Adipocyte (in vitro differentiated cells): ENCODE measurements at regions not wholly inside any gene's neighbourhood (a gene's known extent, or its start where the extent isn't known, plus 50 kb on each side); places are given as distances from the start of the nearest gene placed in this dataset.
"Not testable (repeated sequence)": the region's sequence is repeated elsewhere in the genome, so short reads cannot be mapped to it uniquely, and the experiment has no call there.

ENCODE experiments used
- DNase-seq: peaks from one replicate; pipeline ENCODE4 v3.0.0-alpha.2; 2015; ENCODE audit warnings: low read depth
- H3K27me3 ChIP-seq: replicated peaks from 2 replicates; pipeline ENCODE4 v1.7.0; 2013; ENCODE audit warnings: mild to moderate bottlenecking, low read length, moderate library complexity; ENCODE audit not compliant: control insufficient read depth, insufficient read depth
- H3K36me3 ChIP-seq: 2 replicates; pipeline ENCODE4 v1.7.0; 2013; ENCODE audit warnings: low read length, mild to moderate bottlenecking, moderate library complexity; ENCODE audit not compliant: control insufficient read depth, insufficient read depth, severe bottlenecking
- H3K4me1 ChIP-seq: 2 replicates; pipeline ENCODE4 v1.7.0; 2013; ENCODE audit warnings: mild to moderate bottlenecking, low read length, moderate library complexity; ENCODE audit not compliant: control insufficient read depth, insufficient read depth
- H3K4me3 ChIP-seq: 2 replicates; pipeline ENCODE4 v1.7.0; 2013; ENCODE audit warnings: mild to moderate bottlenecking, low read length, moderate library complexity
- H3K9ac ChIP-seq: 2 replicates; pipeline ENCODE4 v1.7.0; 2013; ENCODE audit warnings: mild to moderate bottlenecking, low read length, moderate library complexity
- H3K9me3 ChIP-seq: 2 replicates; pipeline ENCODE4 v1.7.0; 2013; ENCODE audit warnings: mild to moderate bottlenecking, low read length, moderate library complexity; ENCODE audit not compliant: control insufficient read depth

DNA sequence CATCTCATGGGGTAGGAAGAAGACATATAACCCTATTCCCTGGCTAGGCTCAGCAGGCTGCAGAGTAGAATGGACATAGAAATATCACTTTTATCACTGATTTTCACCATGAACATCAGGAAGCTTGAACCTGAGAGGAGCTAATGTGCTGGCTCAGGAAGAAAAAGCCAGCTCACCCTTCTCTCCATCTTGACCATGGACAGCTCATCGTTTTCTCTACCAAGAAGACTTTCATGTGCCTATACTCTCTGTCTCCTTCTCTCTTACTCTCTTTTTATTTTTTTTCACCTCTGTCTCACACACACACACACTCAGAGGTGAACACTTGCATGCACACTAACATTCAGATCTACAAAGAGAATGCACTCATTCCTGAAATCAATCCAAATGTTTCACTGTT is 372.8 kb upstream of the CNTNAP5 start:
- no peak overlapping the region for H3K4me3 ChIP-seq
- H3K27me3 ChIP-seq, result no peaks in the 10 kb centered on the region
- DNase-seq, result no peak
- H3K9ac ChIP-seq, result no peak overlapping the region
- no peaks in the 10 kb centered on the region for H3K36me3 ChIP-seq
- H3K4me1 ChIP-seq, result no peaks in the 10 kb centered on the region
- no peaks in the 10 kb centered on the region for H3K9me3 ChIP-seq

DNA sequence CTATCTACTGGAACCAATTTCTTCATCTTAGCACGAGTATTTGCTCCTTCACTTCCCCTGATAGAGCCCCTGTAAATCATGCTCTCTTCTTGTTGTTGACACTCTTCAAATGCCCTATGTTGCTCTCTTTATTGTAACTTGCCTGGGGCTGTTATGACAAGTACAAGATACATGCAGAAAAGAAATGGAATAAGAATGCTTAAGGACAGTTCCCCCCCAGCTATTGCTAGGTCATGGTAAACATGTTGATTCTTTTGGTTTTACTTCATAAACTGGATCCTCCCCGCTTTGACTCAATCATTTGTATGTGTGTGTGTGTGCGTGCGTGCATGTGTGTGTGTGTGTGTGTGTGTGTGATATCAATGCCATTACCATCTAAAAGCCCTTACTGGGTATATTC is 368.5 kb upstream of the CNTNAP5 start:
- Histone ChIP-seq H3K4me3 (no peak overlapping the region), H3K4me1 (no peaks in the 10 kb centered on the region), H3K9ac (no peak overlapping the region), H3K36me3 (no peaks in the 10 kb centered on the region), H3K27me3 (no peaks in the 10 kb centered on the region), H3K9me3 (peaks cover 6% of the 10 kb centered on the region)
- no peak for DNase-seq

DNA sequence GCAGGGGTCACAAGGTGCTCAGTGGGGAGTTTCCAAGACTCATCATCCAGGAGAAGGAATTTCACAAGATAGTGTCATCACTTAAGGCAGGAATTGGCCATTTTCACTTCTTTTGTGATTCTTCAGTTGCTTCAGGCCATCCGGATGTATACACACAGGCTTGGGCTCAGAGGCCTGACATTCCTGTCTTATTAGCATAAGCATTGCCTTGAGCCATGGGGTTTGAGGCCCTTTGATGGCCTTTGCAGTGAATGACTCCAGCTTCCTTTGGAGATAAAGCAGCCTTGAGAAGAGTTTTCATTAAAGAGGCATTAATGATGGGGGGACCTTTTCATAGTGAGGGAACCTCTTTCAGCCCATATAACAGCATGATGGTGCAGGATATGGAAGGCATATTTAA is 366.0 kb upstream of the CNTNAP5 start:
- H3K9me3 ChIP-seq, result peaks cover 6% of the 10 kb centered on the region
- H3K9ac ChIP-seq, result no peak overlapping the region
- no peak overlapping the region for H3K4me3 ChIP-seq
- no peaks in the 10 kb centered on the region for H3K27me3 ChIP-seq
- H3K36me3 ChIP-seq, result no peaks in the 10 kb centered on the region
- no peak for DNase-seq
- H3K4me1 ChIP-seq, result no peaks in the 10 kb centered on the region

DNA sequence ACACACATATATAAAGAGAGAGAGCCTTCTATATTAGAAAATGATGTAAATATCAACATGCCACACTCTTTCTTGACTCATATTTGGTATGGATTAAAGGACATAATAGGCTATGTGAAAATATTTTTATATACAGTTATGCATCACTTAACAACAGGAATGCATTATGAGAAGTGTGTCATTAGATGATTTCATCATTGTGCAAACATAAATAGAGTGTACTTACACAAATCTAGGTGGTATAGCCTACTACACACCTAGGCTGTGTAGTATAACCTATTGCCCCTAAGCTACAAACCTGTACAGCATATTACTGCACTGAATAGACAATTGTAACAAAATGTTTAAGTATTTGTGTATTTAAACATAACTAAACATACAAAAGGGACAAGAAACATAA is 354.8 kb upstream of the CNTNAP5 start:
- Histone ChIP-seq H3K4me3 (no peak overlapping the region), H3K27me3 (no peaks in the 10 kb centered on the region), H3K4me1 (no peaks in the 10 kb centered on the region), H3K36me3 (no peaks in the 10 kb centered on the region), H3K9ac (no peak overlapping the region), H3K9me3 (peaks cover 3% of the 10 kb centered on the region)
- no peak for DNase-seq

DNA sequence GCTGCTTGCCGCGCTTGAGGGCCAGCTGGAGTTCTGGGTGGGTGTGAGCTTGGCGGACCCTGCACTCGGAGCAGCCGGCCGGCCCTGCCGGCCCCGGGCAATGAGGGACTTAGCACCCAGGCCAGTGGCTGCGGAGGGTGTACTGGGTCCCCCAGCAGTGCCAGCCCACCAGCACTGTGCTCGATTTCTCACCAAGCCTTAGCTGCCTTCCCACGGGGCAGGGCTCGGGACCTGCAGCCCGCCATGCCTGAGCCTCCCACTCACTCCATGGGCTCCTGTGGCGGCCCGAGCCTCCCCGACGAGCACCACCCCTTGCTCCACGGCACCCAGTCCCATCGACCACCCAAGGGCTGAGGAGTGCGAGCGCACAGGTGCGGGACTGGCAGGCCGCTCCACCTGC is 341.3 kb upstream of the CNTNAP5 start:
- not testable (repeated sequence) for H3K9ac ChIP-seq, DNase-seq

DNA sequence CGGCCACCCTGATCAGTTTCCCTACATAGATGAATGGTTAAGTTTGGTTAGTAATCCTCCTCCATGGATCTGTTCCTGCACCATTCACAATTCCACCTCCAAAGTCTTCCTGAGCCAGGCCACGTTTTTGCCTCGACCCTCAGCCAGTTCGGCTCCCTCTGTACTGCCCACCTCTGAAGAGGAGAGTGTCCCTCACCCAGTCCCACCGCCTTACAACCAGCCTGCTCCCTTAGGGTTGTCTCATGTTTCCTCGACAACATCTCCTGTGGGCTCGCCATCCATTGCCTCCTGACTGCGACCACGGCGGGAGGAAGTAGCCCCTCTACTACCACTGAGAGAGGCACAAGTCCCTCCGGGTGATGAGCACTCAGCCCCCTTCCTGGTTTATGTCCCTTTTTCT is 338.0 kb upstream of the CNTNAP5 start:
- no peak overlapping the region for H3K4me3 ChIP-seq
- no peaks in the 10 kb centered on the region for H3K4me1 ChIP-seq
- DNase-seq, result no peak
- H3K9ac ChIP-seq, result no peak overlapping the region
- H3K9me3 ChIP-seq, result no peaks in the 10 kb centered on the region
- no peaks in the 10 kb centered on the region for H3K36me3 ChIP-seq
- H3K27me3 ChIP-seq, result no peaks in the 10 kb centered on the region

More for the DNA sequence above, 341.3 kb upstream of the CNTNAP5 start:
- H3K4me1 ChIP-seq, H3K36me3 ChIP-seq, H3K9me3 ChIP-seq, H3K27me3 ChIP-seq, H3K4me3 ChIP-seq: not testable (repeated sequence)

DNA sequence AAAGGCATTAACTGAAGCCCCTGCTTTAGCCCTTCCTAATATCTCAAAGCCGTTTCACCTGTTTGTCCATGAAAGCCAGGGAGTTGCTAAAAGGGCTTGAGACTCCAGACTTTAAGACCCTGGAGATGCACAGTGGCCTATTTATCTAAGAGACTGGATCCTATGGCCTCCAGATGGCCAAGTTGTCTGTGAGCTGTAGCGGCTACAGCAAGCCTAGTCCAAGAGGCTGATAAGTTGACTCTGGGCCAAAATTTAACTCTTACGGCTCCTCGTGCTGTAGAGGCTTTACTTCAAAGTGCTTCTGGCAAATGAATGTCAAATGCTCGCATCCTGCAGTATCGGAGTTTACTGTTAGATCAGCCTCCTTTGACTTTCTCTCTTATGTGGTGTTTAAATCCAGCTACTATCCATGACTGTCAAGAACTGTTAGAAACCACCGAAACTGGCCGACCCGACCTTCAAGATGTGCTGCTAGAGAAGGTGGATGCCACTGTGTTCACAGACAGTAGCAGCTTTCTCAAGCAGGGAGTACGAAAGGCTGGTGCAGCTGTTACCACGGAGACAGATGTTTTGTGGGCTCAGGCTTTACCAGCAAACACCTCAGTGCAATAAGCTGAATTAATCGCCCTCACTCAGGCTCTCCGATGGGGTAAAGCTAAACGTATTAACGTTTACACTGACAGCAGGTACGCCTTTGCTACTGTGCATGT is 336.7 kb upstream of the CNTNAP5 start:
- no peak for DNase-seq
- H3K36me3 ChIP-seq, result no peaks in the 10 kb centered on the region
- H3K27me3 ChIP-seq, result no peaks in the 10 kb centered on the region
- no peak overlapping the region for H3K4me3 ChIP-seq
- H3K4me1 ChIP-seq, result no peaks in the 10 kb centered on the region
- H3K9me3 ChIP-seq, result no peaks in the 10 kb centered on the region
- H3K9ac ChIP-seq, result no peak overlapping the region

DNA sequence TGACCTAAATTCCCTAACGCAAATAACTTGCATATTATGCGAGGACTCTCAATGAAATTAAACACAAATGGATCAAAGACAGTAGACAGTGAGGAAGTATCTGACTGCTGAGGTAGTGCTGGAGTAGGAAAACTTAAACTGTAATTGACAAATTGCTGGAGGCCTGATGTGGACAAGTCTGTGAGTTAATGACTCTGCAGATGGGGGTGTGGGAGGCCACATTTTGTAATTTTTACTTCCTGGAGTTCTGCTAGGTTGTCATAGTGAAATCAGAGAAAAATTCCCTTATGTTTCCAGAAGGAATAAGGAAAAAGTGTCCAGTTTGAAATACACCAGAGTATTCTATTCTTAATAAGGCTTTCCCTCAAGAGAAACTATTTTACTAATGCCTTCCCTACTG is 333.0 kb upstream of the CNTNAP5 start:
- H3K36me3 ChIP-seq, result no peaks in the 10 kb centered on the region
- H3K4me1 ChIP-seq, result no peaks in the 10 kb centered on the region
- H3K9ac ChIP-seq, result no peak overlapping the region
- no peaks in the 10 kb centered on the region for H3K27me3 ChIP-seq
- no peaks in the 10 kb centered on the region for H3K9me3 ChIP-seq
- no peak overlapping the region for H3K4me3 ChIP-seq
- no peak for DNase-seq

DNA sequence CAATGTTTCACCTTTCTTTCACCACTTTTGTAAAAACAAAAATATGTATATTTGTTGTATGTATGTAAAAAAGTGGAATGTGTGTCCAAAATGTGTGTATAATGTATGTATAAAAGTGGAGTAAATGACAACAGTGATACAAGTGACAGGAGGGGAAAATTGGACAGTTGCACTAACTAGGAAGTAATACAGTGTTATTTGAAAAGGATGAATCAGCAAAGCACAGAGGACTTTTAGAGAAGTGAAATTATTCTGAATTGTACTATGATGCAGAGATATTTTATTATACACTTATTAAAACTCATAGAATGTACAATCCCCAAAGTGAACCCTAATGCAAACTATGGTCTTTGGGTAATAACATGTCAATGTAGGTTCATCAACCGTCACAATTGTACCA is 331.3 kb upstream of the CNTNAP5 start:
- no peaks in the 10 kb centered on the region for H3K27me3 ChIP-seq
- H3K4me3 ChIP-seq, result no peak overlapping the region
- no peak for DNase-seq
- no peaks in the 10 kb centered on the region for H3K4me1 ChIP-seq
- H3K9me3 ChIP-seq, result no peaks in the 10 kb centered on the region
- H3K9ac ChIP-seq, result no peak overlapping the region
- H3K36me3 ChIP-seq, result no peaks in the 10 kb centered on the region

DNA sequence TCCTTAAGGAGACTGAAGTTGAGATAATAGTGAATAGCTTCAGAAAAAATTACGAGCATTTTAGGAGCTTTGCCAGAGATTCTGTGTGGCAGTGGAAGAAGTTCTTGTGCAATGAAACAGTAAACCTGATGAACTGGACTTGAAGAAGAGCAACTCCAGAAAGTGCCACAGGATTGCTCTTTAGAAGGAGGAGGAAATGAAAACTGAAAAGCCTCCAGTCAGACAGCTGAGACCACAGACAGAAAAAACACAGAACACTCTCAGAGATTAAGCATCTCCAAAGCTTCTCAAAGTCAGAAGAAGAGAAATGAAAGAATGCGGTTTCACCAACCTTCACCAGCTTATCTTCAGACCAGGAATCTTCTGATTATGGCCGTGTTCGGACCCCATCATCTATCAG is 329.7 kb upstream of the CNTNAP5 start:
- H3K4me3 ChIP-seq, result no peak overlapping the region
- H3K9ac ChIP-seq, result no peak overlapping the region
- no peaks in the 10 kb centered on the region for H3K9me3 ChIP-seq
- no peaks in the 10 kb centered on the region for H3K27me3 ChIP-seq
- no peak for DNase-seq
- no peaks in the 10 kb centered on the region for H3K4me1 ChIP-seq
- no peaks in the 10 kb centered on the region for H3K36me3 ChIP-seq

DNA sequence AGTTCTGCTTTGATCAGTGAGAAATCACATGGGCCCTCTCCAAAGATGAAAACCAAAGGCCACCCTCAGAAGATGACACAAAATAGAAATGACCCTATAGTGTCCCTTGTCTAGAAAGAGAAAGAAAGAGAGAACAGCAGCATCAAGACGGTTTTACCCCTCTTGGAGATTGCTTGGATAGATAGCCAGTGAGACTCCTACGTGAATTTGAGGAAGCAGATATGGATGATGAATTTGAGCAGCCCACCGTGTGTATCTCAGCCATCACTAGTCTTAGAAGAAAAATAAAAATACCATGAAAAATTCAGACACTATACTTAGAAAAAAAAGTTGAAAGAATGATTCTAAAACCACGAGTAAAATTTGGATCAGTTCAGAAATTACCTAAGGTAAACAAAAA is 329.1 kb upstream of the CNTNAP5 start:
- Histone ChIP-seq H3K4me3 (no peak overlapping the region), H3K9ac (no peak overlapping the region), H3K27me3 (no peaks in the 10 kb centered on the region), H3K36me3 (no peaks in the 10 kb centered on the region), H3K9me3 (no peaks in the 10 kb centered on the region), H3K4me1 (no peaks in the 10 kb centered on the region)
- DNase-seq, result no peak

DNA sequence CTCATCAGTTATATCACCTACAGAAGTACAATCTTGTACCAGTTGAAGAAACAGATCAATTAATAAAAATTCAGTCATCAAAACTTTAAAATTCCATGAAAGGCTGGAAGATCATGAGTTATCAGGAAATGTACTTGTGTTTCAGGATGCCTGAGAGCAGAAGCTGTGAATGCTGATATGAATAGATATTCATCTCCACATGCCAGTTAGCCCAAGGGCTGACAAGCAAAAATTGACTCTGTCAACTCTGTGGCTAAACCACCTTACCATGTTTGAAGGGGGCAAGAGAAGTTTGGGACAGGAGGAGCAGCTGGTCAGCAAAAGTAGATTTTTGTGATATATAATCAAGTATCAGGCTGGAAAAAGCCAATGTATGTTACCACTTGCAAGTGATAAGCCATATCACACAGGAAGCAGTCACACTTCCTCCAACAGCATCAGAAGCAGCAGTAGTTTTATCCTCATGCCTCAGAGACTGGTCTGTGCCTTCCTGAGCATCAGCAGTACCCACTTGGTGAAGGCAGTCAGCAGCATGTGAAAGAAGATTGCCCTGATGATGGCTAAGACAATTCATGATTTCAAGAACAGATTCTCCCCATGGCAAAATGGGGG is 328.2 kb upstream of the CNTNAP5 start:
- Histone ChIP-seq H3K27me3 (no peaks in the 10 kb centered on the region), H3K4me1 (no peaks in the 10 kb centered on the region), H3K9me3 (no peaks in the 10 kb centered on the region), H3K9ac (no peak overlapping the region), H3K36me3 (no peaks in the 10 kb centered on the region), H3K4me3 (no peak overlapping the region)
- no peak for DNase-seq
